WERI-Rb-1 (cell line): ENCODE measurements at regions not wholly inside any gene's neighbourhood (a gene's known extent, or its start where the extent isn't known, plus 50 kb on each side); places are given as distances from the start of the nearest gene placed in this dataset.
A peak's percentile ranks its signal among the peaks of the same experiment; 100 is the strongest.
"Not testable (repeated sequence)": the region's sequence is repeated elsewhere in the genome, so short reads cannot be mapped to it uniquely, and the experiment has no call there.

Experiments
- DNase-seq: peaks from one replicate; pipeline ENCODE4 v3.0.0-alpha.2; 2020
- H3K27ac ChIP-seq: fragments of 250-450 bp; sonication (Bioruptor Pico); 2 replicates; pipeline ENCODE4 v1.5.1; 2020; ENCODE audit warnings: mild to moderate bottlenecking, moderate library complexity
- H3K27me3 ChIP-seq: fragments of 250-450 bp; sonication (Bioruptor Pico); 2 replicates; pipeline ENCODE4 v1.5.1; 2021; ENCODE audit warnings: mild to moderate bottlenecking, low read depth, moderate library complexity; ENCODE audit not compliant: insufficient read depth, severe bottlenecking
- H3K36me3 ChIP-seq: fragments of 250-450 bp; sonication (Bioruptor Pico); 2 replicates; pipeline ENCODE4 v1.5.1; 2020; ENCODE audit warnings: mild to moderate bottlenecking, moderate library complexity
- H3K4me3 ChIP-seq: 2 replicates; pipeline ENCODE4 v1.5.1; 2011; ENCODE audit warnings: low read depth, mild to moderate bottlenecking, control low read depth, low read length
- H3K9me3 ChIP-seq: fragments of 250-450 bp; sonication (Bioruptor Pico); 2 replicates; pipeline ENCODE4 v1.5.1; 2021; ENCODE audit warnings: mild to moderate bottlenecking, moderate library complexity; ENCODE audit not compliant: severe bottlenecking
- TF ChIP-seq, protein P1 (sequence below): IDR thresholded peaks from 2 replicates; pipeline ENCODE4 v1.5.1; 2011; ENCODE audit warnings: low read depth, mild to moderate bottlenecking, control low read depth, inconsistent platforms, low read length

DNA sequence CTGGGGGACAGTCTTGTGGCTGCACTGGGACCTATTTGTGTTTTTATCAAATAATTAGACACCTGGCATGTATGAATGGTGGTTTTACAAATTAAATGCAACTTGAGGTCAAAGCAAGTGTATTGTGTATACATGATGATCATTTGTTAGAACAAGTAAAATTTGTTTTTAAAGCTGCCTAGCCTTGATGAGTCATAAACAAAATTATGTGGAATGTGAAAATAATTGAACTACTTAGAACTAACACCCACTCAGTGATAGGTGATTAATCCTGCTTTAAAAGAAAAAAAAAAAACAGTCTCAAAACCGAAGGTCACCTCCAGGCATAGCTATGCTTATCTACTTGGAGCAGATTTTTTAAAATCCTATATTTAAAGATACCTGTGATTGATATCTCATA lies 770.3 kb upstream of the SLITRK5 start:
- TF ChIP-seq, protein P1, sequence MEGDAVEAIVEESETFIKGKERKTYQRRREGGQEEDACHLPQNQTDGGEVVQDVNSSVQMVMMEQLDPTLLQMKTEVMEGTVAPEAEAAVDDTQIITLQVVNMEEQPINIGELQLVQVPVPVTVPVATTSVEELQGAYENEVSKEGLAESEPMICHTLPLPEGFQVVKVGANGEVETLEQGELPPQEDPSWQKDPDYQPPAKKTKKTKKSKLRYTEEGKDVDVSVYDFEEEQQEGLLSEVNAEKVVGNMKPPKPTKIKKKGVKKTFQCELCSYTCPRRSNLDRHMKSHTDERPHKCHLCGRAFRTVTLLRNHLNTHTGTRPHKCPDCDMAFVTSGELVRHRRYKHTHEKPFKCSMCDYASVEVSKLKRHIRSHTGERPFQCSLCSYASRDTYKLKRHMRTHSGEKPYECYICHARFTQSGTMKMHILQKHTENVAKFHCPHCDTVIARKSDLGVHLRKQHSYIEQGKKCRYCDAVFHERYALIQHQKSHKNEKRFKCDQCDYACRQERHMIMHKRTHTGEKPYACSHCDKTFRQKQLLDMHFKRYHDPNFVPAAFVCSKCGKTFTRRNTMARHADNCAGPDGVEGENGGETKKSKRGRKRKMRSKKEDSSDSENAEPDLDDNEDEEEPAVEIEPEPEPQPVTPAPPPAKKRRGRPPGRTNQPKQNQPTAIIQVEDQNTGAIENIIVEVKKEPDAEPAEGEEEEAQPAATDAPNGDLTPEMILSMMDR = no peak
- DNase-seq = no peak
- H3K27ac ChIP-seq = no peak overlapping the region
- H3K36me3 ChIP-seq = no peaks in the 10 kb centered on the region
- H3K4me3 ChIP-seq = no peak overlapping the region
- no peaks in the 10 kb centered on the region for H3K9me3 ChIP-seq
- H3K27me3 ChIP-seq = no peaks in the 10 kb centered on the region

DNA sequence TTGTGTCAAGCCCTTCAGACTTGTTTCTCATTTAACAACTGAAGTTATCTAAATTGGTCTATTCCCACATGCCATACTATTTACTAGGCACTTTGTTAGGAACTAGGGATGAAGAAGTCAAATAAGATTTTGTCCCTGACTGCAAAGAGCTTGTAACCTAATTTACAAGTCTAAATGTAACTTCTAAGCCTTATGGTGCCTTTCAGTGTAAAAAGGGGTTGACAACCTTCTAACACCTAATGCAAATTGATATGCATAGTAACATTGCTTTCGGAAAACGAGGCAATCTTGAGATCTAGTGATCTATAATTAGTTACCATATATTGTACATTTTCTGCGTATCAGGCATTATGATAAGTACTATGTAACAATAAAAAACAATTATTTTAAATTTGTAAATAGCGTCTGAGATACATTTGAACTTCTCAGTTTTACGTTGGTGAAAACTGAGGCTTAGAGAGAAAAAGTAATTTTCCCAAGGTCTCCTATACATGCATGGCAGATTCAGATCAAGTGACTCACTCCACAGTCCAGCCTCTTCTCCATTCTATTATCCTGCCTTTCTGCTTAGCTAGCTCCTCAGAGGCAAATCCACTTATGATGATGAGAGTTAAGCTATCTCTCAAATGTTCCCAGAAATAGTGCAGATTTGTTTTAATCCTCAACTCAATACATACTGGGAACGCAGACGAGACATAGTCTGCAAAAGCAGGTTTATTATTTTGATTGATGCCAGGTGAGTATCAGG lies 764.9 kb upstream of the SLITRK5 start:
- DNase-seq = peak; percentile 65
- TF ChIP-seq, protein P1 = no peak
- peak overlapping the region; percentile 29 for H3K4me3 ChIP-seq
- no peaks in the 10 kb centered on the region for H3K36me3 ChIP-seq
- peak overlapping the region; percentile 17 for H3K27ac ChIP-seq
- H3K9me3 ChIP-seq = no peaks in the 10 kb centered on the region
- H3K27me3 ChIP-seq = no peaks in the 10 kb centered on the region

DNA sequence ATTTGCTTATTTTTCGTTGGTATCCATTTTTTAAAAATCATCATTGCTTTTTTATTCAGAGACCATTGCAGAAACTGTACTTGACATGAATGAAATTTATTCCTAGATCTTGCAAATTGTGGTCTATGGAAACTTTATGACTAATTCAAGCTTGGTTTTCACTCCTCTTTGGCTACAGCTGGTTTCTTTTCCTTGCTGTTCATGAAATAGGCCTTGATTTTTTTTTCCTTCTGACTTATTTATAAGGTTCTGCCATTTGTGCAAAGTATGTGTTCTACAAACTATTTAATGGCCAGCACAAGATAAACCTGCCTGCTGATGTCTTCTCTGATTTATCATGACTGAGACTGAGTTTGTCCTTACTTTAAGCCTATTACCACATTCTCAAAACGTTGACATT lies 764.0 kb upstream of the SLITRK5 start:
- TF ChIP-seq, protein P1 = no peak
- H3K4me3 ChIP-seq = no peak overlapping the region

DNA sequence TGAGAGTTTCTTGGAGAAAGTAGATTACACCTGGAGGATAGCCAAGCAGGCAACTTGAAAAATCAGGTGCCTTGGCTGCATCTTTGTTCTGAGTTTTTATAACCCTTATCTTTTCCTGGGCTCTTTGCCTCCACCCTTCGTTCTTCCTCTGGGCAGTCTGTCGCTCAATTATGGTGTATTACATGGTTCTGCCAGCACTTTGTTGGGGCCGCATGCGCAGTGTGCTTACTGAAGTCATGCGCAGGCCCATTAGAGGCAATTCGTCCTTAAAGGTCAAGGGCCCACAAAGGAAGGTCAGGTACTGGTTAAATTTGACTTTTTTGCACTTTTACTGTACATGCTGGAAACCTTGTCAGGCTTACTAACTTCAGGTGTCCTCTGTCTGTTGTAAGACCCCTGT lies 761.9 kb upstream of the SLITRK5 start:
- Histone ChIP-seq H3K36me3 (no peaks in the 10 kb centered on the region), H3K27ac (no peak overlapping the region), H3K27me3 (no peaks in the 10 kb centered on the region), H3K4me3 (no peak overlapping the region), H3K9me3 (no peaks in the 10 kb centered on the region)
- no peak for DNase-seq
- TF ChIP-seq, protein P1 = no peak

More for the DNA sequence above, 764.0 kb upstream of the SLITRK5 start:
- H3K36me3 ChIP-seq = no peaks in the 10 kb centered on the region
- no peak for DNase-seq
- no peaks in the 10 kb centered on the region for H3K9me3 ChIP-seq
- H3K27ac ChIP-seq = no peak overlapping the region
- no peaks in the 10 kb centered on the region for H3K27me3 ChIP-seq

DNA sequence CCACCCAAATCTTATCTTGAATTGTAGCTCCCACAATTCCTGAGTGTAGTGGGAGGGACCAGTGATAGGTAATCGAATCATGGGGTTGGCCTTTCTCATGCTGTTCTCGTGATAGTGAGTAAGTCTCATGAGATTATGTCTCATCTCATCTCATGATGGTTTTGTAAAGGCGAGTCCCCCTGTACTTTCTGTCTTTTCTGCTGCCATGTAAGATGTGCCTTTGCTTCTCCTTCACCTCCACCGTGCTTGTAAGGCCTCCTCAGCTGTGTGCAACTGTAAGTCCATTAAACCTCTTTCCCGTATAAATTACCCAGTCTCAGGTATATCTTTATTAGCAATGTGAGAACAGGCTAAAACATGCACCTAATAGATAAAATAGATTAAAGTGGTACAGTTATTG lies 756.4 kb upstream of the SLITRK5 start:
- DNase-seq = no peak
- no peaks in the 10 kb centered on the region for H3K27me3 ChIP-seq
- TF ChIP-seq, protein P1 = no peak
- H3K27ac ChIP-seq = no peak overlapping the region
- H3K4me3 ChIP-seq = no peak overlapping the region
- H3K9me3 ChIP-seq = no peaks in the 10 kb centered on the region
- no peaks in the 10 kb centered on the region for H3K36me3 ChIP-seq

DNA sequence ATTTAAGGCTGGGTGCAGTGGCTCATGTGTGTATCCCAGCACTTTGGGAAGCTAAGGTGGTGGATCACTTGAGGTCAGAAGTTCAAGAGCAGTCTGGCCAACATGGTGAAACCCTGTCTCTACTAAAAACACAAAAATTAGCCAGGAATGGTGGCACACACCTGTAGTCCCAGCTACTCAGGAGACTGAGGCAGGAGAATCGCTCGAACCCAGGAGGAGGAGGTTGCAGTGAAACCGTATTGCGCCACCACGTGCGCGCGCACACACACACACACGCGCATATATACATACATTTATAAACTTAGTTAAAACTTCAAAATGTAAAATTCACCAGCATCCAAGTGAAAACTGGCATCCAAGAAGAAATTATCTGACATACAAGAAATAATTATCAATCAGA lies 753.7 kb upstream of the SLITRK5 start:
- not testable (repeated sequence) for H3K4me3 ChIP-seq, H3K36me3 ChIP-seq, DNase-seq, H3K27me3 ChIP-seq, H3K9me3 ChIP-seq, H3K27ac ChIP-seq
